ENCODE measurements at regions not wholly inside any gene's neighbourhood (a gene's known extent, or its start where the extent isn't known, plus 50 kb on each side); places are given as distances from the start of the nearest gene placed in this dataset.

DNA sequence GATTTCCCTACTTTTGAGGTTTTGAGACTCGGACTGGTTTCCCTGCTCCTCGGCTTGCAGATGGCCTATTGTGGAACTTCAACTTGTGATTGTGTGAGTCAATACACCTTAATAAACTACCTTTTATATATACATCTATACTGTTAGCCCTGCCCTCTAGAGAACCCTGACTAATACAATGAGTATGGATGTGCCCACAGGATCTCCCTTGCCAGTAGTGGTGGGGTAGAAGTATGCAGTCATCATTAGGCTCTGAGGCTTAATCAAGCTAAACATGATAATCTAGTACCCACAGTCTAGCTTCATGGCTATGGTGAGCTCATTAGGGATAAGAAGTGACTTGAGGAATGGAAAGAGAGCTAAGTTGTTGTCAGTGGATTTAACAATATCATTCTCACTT, 412.8 kb upstream of the PTGER4 start:
- peaks cover 16% of the 10 kb centered on the region for H3K27me3 Mint-ChIP-seq (ENCODE audit: low read depth)
- H3K27ac Mint-ChIP-seq (ENCODE audit: unreplicated experiment) = no peak overlapping the region
- no peaks in the 10 kb centered on the region for H3K36me3 Mint-ChIP-seq (ENCODE audit: low read depth)
- DNase-seq (ENCODE audit: low spot score) = no peak
- no peaks in the 10 kb centered on the region for H3K4me1 Mint-ChIP-seq (ENCODE audit: low read depth)
- TF ChIP-seq, protein P1, sequence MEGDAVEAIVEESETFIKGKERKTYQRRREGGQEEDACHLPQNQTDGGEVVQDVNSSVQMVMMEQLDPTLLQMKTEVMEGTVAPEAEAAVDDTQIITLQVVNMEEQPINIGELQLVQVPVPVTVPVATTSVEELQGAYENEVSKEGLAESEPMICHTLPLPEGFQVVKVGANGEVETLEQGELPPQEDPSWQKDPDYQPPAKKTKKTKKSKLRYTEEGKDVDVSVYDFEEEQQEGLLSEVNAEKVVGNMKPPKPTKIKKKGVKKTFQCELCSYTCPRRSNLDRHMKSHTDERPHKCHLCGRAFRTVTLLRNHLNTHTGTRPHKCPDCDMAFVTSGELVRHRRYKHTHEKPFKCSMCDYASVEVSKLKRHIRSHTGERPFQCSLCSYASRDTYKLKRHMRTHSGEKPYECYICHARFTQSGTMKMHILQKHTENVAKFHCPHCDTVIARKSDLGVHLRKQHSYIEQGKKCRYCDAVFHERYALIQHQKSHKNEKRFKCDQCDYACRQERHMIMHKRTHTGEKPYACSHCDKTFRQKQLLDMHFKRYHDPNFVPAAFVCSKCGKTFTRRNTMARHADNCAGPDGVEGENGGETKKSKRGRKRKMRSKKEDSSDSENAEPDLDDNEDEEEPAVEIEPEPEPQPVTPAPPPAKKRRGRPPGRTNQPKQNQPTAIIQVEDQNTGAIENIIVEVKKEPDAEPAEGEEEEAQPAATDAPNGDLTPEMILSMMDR (IDR thresholded peaks at IDR 0.05) = no peak
- H3K9me3 Mint-ChIP-seq (ENCODE audit: low read depth) = no peaks in the 10 kb centered on the region
- no peak overlapping the region for H3K4me3 Mint-ChIP-seq (ENCODE audit: unreplicated experiment)

DNA sequence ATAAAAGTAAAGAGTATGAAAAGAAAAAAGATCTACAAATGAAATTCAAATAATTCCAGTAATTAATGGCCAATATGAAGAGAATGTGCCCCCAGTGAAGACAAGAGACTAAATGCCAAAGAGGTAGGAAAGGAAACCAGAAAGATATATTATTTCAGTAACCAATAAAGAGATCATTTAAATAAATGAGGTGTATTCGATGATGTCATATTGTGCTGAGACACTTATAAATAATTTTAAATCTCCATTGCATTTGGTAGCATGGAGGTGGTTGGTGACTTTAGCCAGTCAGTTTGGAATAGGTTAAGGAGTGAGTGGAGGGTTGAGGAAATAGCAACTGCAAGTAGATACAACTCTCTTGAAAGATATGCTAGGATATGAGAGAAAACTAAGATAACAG, 417.7 kb upstream of the PTGER4 start:
- H3K4me1 Mint-ChIP-seq (ENCODE audit: low read depth) = no peaks in the 10 kb centered on the region
- H3K4me3 Mint-ChIP-seq (ENCODE audit: unreplicated experiment) = no peak overlapping the region
- no peaks in the 10 kb centered on the region for H3K36me3 Mint-ChIP-seq (ENCODE audit: low read depth)
- H3K9me3 Mint-ChIP-seq (ENCODE audit: low read depth) = no peaks in the 10 kb centered on the region
- DNase-seq (ENCODE audit: low spot score) = no peak
- no peak overlapping the region for H3K27ac Mint-ChIP-seq (ENCODE audit: unreplicated experiment)
- peaks cover 16% of the 10 kb centered on the region for H3K27me3 Mint-ChIP-seq (ENCODE audit: low read depth)
- TF ChIP-seq, protein P1 (IDR thresholded peaks at IDR 0.05) = no peak

DNA sequence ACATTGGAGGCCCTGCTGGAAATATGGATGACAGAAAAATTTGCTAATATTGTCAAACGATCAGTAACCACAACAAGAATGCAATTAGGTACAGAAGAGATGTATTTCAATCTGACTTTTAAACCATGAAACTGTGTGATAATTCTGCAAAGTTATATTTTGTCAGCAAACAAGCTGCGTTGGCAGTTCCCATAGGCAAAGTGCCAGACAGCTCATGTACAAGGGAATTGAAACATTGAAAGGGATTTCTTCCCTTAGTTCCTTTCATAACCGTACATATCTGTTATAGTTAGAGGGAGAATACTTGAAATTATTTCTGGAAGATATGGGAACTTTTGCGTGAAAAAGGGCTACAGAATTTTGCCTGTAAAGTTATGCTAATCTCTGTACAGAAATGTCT, 419.4 kb upstream of the PTGER4 start:
- DNase-seq (ENCODE audit: low spot score) = no peak
- no peaks in the 10 kb centered on the region for H3K4me1 Mint-ChIP-seq (ENCODE audit: low read depth)
- H3K36me3 Mint-ChIP-seq (ENCODE audit: low read depth) = no peaks in the 10 kb centered on the region
- H3K4me3 Mint-ChIP-seq (ENCODE audit: unreplicated experiment) = no peak overlapping the region
- no peak overlapping the region for H3K27ac Mint-ChIP-seq (ENCODE audit: unreplicated experiment)
- H3K9me3 Mint-ChIP-seq (ENCODE audit: low read depth) = no peaks in the 10 kb centered on the region
- H3K27me3 Mint-ChIP-seq (ENCODE audit: low read depth) = peaks cover 14% of the 10 kb centered on the region
- TF ChIP-seq, protein P1 (IDR thresholded peaks at IDR 0.05) = no peak

DNA sequence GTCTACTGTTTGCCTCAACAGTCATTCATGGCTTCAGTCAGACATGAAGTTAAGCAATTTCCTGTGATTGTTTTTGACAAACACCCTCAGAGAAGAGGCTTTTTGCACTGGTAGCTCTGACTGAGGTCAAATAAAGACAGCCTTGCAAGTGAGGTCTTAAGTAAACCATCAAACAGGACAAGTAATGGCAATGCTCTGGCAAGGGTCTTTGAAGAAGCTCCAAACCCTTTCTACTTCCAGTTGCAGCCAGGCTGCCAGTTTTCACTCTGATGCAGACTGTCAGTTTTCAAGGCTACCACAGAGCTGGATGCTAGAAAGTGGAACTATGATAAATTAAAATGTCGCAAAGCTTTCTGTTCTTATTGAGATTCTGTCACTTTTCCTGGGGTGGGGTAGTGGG, 421.5 kb upstream of the PTGER4 start:
- Mint-ChIP-seq H3K4me3 (ENCODE audit: unreplicated experiment) (no peak overlapping the region), H3K27me3 (ENCODE audit: low read depth) (peaks cover 14% of the 10 kb centered on the region), H3K27ac (ENCODE audit: unreplicated experiment) (no peak overlapping the region), H3K4me1 (ENCODE audit: low read depth) (no peaks in the 10 kb centered on the region), H3K9me3 (ENCODE audit: low read depth) (no peaks in the 10 kb centered on the region), H3K36me3 (ENCODE audit: low read depth) (no peaks in the 10 kb centered on the region)
- TF ChIP-seq, protein P1 (IDR thresholded peaks at IDR 0.05) = no peak
- no peak for DNase-seq (ENCODE audit: low spot score)

DNA sequence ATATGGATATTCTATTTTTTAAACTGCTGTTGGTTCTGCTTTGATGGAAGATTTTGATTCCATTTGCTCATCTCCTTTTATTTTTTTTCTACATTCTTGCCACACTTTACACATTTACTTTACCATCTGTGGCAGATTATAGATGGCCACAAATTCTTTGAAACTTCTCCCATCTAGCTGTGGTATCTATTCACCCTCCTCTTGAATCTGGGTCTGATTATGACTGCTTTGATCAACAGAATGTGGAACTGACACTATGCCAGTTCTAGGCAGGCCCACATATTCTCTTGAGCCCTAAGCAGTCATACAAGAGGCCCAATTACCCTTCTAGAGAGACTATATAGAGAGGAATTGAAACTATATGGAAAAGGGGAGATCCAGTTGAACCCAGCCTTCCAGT, 439.0 kb upstream of the PTGER4 start:
- no peaks in the 10 kb centered on the region for H3K36me3 Mint-ChIP-seq (ENCODE audit: low read depth)
- DNase-seq (ENCODE audit: low spot score) = no peak
- H3K9me3 Mint-ChIP-seq (ENCODE audit: low read depth) = peaks cover 10% of the 10 kb centered on the region
- H3K27me3 Mint-ChIP-seq (ENCODE audit: low read depth) = peaks cover 9% of the 10 kb centered on the region
- H3K4me1 Mint-ChIP-seq (ENCODE audit: low read depth) = no peaks in the 10 kb centered on the region
- TF ChIP-seq, protein P1 (IDR thresholded peaks at IDR 0.05) = no peak
- no peak overlapping the region for H3K27ac Mint-ChIP-seq (ENCODE audit: unreplicated experiment)
- H3K4me3 Mint-ChIP-seq (ENCODE audit: unreplicated experiment) = no peak overlapping the region
